ENCODE measurements at regions not wholly inside any gene's neighbourhood (a gene's known extent, or its start where the extent isn't known, plus 50 kb on each side); places are given as distances from the start of the nearest gene placed in this dataset.

DNA sequence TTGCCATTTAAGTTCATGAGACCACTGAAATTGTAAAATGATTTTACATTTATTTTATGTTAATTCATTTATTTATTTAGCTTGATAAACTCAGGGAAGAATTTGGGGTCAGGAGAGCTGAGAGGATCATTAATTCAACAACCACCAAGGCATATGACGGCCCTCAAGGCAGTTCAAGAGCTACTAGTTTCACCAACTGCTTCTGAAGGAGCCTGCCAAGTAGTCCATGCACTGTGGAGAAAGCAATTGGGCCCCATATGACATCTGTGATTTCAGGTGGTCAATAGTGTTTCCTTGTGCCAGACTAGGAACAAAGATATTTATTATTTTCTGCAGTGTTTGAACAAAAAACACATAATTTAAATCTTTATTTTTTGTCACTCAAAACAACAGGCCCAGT is 236.4 kb downstream of the CASP12 start:
- TF ChIP-seq CTCF (IDR thresholded peaks at IDR 0.05) (no peak), POLR2A (IDR thresholded peaks at IDR 0.05) (no peak), EP300 (IDR thresholded peaks at IDR 0.05) (no peak)

All from ovary (tissue), 3 donors.